SK-N-SH (cell line): ENCODE measurements at regions not wholly inside any gene's neighbourhood (a gene's known extent, or its start where the extent isn't known, plus 50 kb on each side); places are given as distances from the start of the nearest gene placed in this dataset.

Experiments
- CHD2 ChIP-seq: fragments of 150-350 bp; IDR thresholded peaks from 2 replicates; pipeline ENCODE4 v1.6.1; 2018; ENCODE audit warnings: low read length; ENCODE audit not compliant: partially characterized antibody
- FOXJ3 ChIP-seq: sonication (generic); formaldehyde crosslinking; IDR thresholded peaks from 2 replicates; pipeline ENCODE4 v1.5.1; 2020; ENCODE audit warnings: mild to moderate bottlenecking, missing genetic modification reagents
- GABPA ChIP-seq: IDR thresholded peaks from 2 replicates; pipeline ENCODE4 v1.4.0; 2012; ENCODE audit warnings: low read depth, mild to moderate bottlenecking
- MXI1 ChIP-seq: IDR thresholded peaks from 2 replicates; pipeline ENCODE4 v1.6.1; 2012; ENCODE audit warnings: mild to moderate bottlenecking, low read depth, low read length, improper control_type of control experiment
- POLR2AphosphoS5 ChIP-seq: IDR thresholded peaks from 2 replicates; pipeline ENCODE4 v1.6.1; 2012; ENCODE audit warnings: low read depth, low read length
- RAD21 ChIP-seq: IDR thresholded peaks from 2 replicates; pipeline ENCODE4 v1.6.1; 2012; ENCODE audit warnings: mild to moderate bottlenecking, low read length
- RFX5 ChIP-seq: IDR thresholded peaks from 2 replicates; pipeline ENCODE4 v1.6.1; 2012; ENCODE audit warnings: mild to moderate bottlenecking, improper control_type of control experiment, low read length
- TF ChIP-seq, protein P1 (sequence below): fragments of 200-600 bp; sonication (generic); IDR thresholded peaks from 2 replicates; pipeline ENCODE4 v1.6.1; 2017; ENCODE audit warnings: antibody characterized with exemption, mild to moderate bottlenecking, moderate library complexity
- TF ChIP-seq, protein P2 (sequence below): IDR thresholded peaks from 2 replicates; pipeline ENCODE4 v1.6.1; 2012; ENCODE audit warnings: mild to moderate bottlenecking, low read depth, low read length, moderate library complexity
- TF ChIP-seq, protein P3 (sequence below): IDR thresholded peaks from 2 replicates; pipeline ENCODE4 v1.4.0; 2012; ENCODE audit warnings: low read depth

- TF ChIP-seq, protein P1, sequence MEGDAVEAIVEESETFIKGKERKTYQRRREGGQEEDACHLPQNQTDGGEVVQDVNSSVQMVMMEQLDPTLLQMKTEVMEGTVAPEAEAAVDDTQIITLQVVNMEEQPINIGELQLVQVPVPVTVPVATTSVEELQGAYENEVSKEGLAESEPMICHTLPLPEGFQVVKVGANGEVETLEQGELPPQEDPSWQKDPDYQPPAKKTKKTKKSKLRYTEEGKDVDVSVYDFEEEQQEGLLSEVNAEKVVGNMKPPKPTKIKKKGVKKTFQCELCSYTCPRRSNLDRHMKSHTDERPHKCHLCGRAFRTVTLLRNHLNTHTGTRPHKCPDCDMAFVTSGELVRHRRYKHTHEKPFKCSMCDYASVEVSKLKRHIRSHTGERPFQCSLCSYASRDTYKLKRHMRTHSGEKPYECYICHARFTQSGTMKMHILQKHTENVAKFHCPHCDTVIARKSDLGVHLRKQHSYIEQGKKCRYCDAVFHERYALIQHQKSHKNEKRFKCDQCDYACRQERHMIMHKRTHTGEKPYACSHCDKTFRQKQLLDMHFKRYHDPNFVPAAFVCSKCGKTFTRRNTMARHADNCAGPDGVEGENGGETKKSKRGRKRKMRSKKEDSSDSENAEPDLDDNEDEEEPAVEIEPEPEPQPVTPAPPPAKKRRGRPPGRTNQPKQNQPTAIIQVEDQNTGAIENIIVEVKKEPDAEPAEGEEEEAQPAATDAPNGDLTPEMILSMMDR: no peak
- TF ChIP-seq GABPA (no peak), FOXJ3 (no peak), POLR2AphosphoS5 (no peak), MXI1 (no peak), RAD21 (no peak), RFX5 (no peak), CHD2 (no peak)
- TF ChIP-seq, protein P2, sequence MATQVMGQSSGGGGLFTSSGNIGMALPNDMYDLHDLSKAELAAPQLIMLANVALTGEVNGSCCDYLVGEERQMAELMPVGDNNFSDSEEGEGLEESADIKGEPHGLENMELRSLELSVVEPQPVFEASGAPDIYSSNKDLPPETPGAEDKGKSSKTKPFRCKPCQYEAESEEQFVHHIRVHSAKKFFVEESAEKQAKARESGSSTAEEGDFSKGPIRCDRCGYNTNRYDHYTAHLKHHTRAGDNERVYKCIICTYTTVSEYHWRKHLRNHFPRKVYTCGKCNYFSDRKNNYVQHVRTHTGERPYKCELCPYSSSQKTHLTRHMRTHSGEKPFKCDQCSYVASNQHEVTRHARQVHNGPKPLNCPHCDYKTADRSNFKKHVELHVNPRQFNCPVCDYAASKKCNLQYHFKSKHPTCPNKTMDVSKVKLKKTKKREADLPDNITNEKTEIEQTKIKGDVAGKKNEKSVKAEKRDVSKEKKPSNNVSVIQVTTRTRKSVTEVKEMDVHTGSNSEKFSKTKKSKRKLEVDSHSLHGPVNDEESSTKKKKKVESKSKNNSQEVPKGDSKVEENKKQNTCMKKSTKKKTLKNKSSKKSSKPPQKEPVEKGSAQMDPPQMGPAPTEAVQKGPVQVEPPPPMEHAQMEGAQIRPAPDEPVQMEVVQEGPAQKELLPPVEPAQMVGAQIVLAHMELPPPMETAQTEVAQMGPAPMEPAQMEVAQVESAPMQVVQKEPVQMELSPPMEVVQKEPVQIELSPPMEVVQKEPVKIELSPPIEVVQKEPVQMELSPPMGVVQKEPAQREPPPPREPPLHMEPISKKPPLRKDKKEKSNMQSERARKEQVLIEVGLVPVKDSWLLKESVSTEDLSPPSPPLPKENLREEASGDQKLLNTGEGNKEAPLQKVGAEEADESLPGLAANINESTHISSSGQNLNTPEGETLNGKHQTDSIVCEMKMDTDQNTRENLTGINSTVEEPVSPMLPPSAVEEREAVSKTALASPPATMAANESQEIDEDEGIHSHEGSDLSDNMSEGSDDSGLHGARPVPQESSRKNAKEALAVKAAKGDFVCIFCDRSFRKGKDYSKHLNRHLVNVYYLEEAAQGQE: no peak
- TF ChIP-seq, protein P3, sequence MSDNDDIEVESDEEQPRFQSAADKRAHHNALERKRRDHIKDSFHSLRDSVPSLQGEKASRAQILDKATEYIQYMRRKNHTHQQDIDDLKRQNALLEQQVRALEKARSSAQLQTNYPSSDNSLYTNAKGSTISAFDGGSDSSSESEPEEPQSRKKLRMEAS: no peak
Measured at GRCh38 chr3:18546632-18547031, 121.5 kb upstream of the SATB1 start.
